GM08714 (cell line): ENCODE measurements at regions not wholly inside any gene's neighbourhood (a gene's known extent, or its start where the extent isn't known, plus 50 kb on each side); places are given as distances from the start of the nearest gene placed in this dataset.

Experiments used
- H3K4me3 ChIP-seq: fragments of 200-500 bp; sonication (Bioruptor generic); 2 replicates; pipeline ENCODE4 v1.5.1; 2014; ENCODE audit warnings: mild to moderate bottlenecking, low read length, inconsistent platforms
- ZNF274 ChIP-seq: IDR thresholded peaks from 2 replicates; pipeline ENCODE4 v1.6.1; 2012; ENCODE audit warnings: mild to moderate bottlenecking, low read depth, low read length

DNA sequence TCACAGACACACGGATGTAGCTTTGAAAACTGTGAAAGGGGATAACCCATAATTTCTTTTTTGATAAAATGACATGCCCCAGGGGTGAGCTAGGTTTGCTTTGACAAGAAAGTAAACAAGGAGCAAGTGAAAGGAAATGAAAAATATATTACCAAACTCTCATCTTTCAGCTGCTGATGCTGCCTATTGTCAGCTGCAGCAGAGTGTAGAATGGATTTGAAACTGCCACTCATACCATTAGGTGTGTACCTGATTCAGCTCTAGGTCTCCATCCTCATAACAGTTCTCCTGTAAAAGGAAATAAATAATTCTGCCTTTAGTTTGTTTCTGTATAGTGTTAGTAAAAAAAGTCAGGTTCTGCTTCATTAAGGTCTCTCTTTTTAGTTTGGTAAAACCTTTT, 415.1 kb upstream of the MARCKS start:
- H3K4me3 ChIP-seq: no peak overlapping the region
- no peak for TF ChIP-seq ZNF274

GRCh38 chr6:113445201-113445600, 411.9 kb upstream of the MARCKS start:
- no peak for TF ChIP-seq ZNF274
- no peak overlapping the region for H3K4me3 ChIP-seq

- H3K4me3 ChIP-seq: no peak overlapping the region
- TF ChIP-seq ZNF274: no peak
Observed at GRCh38 chr6:113447088-113447831, 409.9 kb upstream of the MARCKS start.

GRCh38 chr6:113449051-113449450, 408.1 kb upstream of the MARCKS start:
- no peak for TF ChIP-seq ZNF274
- H3K4me3 ChIP-seq: no peak overlapping the region

DNA sequence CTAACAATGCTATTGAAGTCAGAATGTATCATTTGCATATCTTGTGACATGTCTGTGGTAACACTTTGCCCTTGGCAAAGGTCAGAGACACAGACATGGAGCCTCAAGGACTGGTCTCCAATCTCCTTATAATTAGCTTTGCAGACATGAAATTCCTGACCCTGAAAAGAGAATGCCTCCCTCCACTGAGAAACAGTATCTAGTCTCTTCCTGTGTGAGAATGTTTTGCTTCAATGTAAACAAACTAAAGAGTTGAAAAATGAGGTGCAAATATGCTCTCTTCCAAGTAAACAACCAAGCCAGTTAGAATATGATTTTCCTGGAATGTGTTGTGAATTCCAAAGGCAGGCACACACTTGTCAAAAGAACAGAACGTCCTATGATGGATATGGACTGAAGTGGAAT, 407.1 kb upstream of the MARCKS start:
- TF ChIP-seq ZNF274: no peak
- no peak overlapping the region for H3K4me3 ChIP-seq

- H3K4me3 ChIP-seq: no peak overlapping the region
- no peak for TF ChIP-seq ZNF274
Observed at GRCh38 chr6:113451049-113451448, 406.1 kb upstream of the MARCKS start.

DNA sequence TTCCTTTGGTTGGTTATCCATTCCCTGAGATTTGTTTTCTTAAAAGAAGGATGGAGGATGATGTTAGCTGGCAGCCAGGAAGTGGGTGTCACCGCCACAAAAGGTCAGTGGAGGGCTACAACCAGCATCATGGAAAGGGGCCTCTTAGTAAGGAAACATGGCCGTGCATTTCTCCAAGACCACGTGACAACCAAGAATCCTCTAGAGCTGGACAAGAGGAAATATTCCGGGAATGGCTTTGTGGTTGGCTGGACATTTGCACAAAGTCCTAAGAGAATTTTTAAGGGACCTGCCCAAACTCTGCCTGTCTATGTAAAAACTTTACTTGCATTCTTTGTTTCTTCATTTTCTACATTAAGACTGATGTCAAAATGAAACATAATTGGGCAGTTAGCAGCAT, 399.9 kb upstream of the MARCKS start:
- no peak overlapping the region for H3K4me3 ChIP-seq
- no peak for TF ChIP-seq ZNF274

DNA sequence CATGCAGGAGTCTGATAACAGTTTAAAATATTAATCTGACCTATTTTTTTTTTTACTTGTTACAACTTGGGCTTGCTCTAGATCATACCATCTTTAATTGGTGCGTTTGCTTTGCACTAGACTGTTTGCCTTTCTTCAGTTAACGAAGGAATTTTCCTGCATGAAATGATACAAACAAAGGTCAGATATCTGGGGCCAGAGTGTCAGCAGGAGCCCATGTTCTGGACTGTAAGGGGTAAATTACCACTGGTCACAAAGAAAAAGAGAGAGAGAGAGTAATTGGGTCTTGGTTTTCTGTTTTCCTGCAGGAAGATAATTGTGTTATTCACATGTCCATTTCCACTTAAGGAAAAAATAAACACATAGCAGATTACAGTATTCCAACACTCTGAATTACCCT, 399.4 kb upstream of the MARCKS start:
- no peak overlapping the region for H3K4me3 ChIP-seq
- no peak for TF ChIP-seq ZNF274

GRCh38 chr6:113458368-113459010, 398.7 kb upstream of the MARCKS start:
- TF ChIP-seq ZNF274: no peak
- no peak overlapping the region for H3K4me3 ChIP-seq

DNA sequence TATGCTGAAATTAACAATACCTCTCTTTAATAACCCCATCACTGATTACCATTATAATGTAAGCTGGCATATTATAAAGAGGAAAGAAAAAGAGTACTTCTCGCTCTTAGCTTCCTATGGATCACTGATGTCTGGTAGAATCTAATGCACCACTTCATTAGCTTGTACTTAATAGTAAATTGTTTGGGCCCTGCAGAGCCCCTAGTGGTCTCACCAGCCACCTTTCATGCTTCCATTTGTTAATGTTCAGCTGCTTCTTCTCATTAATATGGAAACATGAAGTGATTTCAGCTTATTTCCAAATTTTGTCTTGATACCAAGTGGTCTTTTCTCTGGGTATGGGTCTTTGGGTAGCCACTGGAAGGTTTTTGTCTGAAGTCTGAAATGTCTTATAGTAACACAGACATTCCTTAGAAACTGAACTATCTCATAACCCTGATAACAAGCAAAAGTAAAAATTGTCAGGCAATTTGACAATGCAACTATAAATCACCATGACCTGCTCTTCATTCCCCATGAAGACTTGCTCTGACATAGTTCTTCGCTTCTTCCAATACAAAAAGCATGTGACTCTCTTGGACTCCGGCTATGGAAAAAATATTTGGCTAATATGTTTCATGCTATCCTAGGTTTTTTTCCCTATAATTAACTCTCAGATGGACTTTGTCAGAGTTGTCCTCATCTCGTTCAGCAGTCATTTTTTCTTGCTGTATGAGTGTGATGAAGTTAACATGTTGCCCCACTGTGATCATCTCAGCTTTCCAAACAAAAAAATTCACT, 395.8 kb upstream of the MARCKS start:
- H3K4me3 ChIP-seq: no peak overlapping the region
- no peak for TF ChIP-seq ZNF274

GRCh38 chr6:113464536-113464935, 392.6 kb upstream of the MARCKS start:
- no peak overlapping the region for H3K4me3 ChIP-seq
- TF ChIP-seq ZNF274: no peak

GRCh38 chr6:113464960-113465359, 392.2 kb upstream of the MARCKS start:
- no peak for TF ChIP-seq ZNF274
- H3K4me3 ChIP-seq: no peak overlapping the region

DNA sequence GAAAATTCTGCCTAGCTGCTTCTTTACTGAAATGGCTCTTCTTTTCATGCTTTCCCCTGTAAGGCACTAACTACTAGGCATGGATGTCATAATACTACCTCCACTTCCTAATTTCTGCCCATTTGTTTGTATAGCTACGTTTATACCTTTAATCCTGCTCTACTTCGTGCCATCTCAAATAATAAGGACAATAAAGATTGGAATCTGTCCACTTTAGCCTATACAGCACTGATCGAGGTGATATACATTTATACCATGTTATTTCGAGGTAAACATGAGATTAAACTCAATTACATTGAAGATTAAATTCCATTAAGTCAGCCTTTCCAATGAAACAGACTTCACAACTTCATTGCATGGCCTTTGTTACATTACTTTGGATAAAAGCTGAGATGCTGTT, 390.6 kb upstream of the MARCKS start:
- H3K4me3 ChIP-seq: no peak overlapping the region
- TF ChIP-seq ZNF274: no peak

DNA sequence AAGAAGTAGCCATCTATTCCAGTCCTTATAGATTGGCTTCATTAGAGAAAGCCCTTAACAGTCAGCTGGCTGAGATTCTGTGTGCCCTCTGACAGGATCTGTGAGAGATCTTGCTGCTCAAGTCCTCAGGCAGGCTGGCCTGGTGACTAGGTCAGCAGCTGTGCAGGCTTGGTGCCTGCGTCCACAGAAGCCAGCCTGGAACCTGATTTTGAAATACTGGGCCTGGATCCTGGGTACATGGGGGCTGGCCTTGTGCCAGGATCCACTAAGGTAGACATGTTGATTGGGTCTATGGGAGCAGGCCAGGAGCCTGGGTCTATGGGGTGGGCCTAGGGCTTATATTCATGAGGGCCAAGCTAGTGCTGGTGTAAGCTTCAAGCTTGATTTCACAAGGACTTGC, 381.8 kb upstream of the MARCKS start:
- no peak overlapping the region for H3K4me3 ChIP-seq
- no peak for TF ChIP-seq ZNF274
